ENCODE measurements at regions not wholly inside any gene's neighbourhood (a gene's known extent, or its start where the extent isn't known, plus 50 kb on each side); places are given as distances from the start of the nearest gene placed in this dataset.

GRCh38 chr2:18889565-18890332 lies 300.4 kb upstream of the NT5C1B start:
- TF ChIP-seq, protein P1, sequence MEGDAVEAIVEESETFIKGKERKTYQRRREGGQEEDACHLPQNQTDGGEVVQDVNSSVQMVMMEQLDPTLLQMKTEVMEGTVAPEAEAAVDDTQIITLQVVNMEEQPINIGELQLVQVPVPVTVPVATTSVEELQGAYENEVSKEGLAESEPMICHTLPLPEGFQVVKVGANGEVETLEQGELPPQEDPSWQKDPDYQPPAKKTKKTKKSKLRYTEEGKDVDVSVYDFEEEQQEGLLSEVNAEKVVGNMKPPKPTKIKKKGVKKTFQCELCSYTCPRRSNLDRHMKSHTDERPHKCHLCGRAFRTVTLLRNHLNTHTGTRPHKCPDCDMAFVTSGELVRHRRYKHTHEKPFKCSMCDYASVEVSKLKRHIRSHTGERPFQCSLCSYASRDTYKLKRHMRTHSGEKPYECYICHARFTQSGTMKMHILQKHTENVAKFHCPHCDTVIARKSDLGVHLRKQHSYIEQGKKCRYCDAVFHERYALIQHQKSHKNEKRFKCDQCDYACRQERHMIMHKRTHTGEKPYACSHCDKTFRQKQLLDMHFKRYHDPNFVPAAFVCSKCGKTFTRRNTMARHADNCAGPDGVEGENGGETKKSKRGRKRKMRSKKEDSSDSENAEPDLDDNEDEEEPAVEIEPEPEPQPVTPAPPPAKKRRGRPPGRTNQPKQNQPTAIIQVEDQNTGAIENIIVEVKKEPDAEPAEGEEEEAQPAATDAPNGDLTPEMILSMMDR (IDR thresholded peaks at IDR 0.05; ENCODE audit: insufficient read depth, missing control alignments) = no peak
- DNase-seq (ENCODE audit: insufficient read length, low spot score) (no peak), FAIRE-seq (no peak)

DNA sequence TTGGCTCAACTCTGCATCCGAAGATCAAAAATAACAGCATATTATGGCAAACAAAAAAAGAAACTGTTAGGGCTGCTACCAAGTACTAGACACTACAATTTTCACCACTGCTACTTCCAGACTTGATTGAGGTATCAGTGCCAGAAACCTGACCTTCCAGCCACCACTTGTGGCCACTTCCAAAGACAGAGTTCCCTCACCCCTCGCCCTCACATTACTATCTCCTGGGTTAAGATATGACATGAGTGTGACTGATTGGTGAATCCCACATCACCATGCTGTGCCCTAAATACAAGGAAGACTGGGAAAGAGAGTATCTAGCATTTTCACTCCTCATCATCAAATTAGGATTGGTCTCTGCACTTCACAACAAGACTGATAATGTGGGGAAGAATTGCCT lies 296.1 kb upstream of the NT5C1B start:
- TF ChIP-seq, protein P1 (IDR thresholded peaks at IDR 0.05; ENCODE audit: insufficient read depth, missing control alignments) = no peak
- no peak for FAIRE-seq
- no peak for DNase-seq (ENCODE audit: insufficient read length, low spot score)

- TF ChIP-seq, protein P1 (IDR thresholded peaks at IDR 0.05; ENCODE audit: insufficient read depth, missing control alignments) = peak; percentile 30
- DNase-seq (ENCODE audit: insufficient read length, low spot score) = no peak
- FAIRE-seq = no peak
These were observed 294.5 kb upstream of the NT5C1B start for GRCh38 chr2:18883616-18884456.

DNA sequence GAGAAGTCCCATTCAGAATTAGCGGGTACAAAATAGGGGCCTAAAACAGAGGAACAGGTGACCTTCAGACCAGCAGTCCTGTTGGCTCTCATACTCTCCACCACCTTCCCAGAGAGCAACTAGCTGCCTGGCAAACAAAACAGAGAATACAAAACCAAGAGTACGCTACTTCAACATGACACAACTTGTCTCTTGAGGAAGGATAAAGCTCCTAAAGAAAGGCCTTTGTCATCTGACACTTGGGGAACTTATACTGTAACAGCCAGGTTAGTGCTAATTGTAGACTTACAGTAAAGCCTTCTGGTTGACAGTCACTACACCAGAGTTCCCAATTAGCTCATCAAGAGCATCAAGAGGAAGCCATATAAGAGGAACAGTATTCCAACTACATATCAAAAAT lies 282.1 kb upstream of the NT5C1B start:
- TF ChIP-seq, protein P1 (IDR thresholded peaks at IDR 0.05; ENCODE audit: insufficient read depth, missing control alignments) = no peak
- no peak for DNase-seq (ENCODE audit: insufficient read length, low spot score)
- no peak for FAIRE-seq

GRCh38 chr2:18870307-18870706 lies 280.9 kb upstream of the NT5C1B start:
- DNase-seq (ENCODE audit: insufficient read length, low spot score) (no peak), FAIRE-seq (no peak)
- TF ChIP-seq, protein P1 (IDR thresholded peaks at IDR 0.05; ENCODE audit: insufficient read depth, missing control alignments) = no peak

- TF ChIP-seq, protein P1 (IDR thresholded peaks at IDR 0.05; ENCODE audit: insufficient read depth, missing control alignments) = no peak
- DNase-seq (ENCODE audit: insufficient read length, low spot score) (no peak), FAIRE-seq (no peak)
These were observed 272.6 kb upstream of the NT5C1B start for GRCh38 chr2:18861951-18862350.

DNA sequence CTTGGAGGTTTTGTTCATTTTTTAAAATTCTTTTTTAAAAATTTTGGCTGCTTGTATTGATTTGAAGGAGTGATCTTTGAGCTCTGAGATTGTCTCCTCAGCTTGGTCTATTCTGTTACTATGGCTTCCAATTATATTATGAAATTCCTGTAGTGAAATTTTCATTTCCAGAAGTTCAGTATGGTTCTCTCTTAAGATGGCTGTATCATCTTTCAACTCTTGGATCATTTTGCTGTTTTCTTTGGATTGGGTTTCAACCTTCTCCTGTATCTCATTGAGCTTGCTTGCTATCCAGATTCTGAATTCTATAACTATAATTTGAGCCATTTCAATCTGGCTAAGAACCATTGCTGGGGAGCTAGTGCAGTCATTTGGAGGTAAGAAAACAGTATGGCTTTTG lies 270.8 kb upstream of the NT5C1B start:
- TF ChIP-seq, protein P1 (IDR thresholded peaks at IDR 0.05; ENCODE audit: insufficient read depth, missing control alignments) = no peak
- no peak for FAIRE-seq
- no peak for DNase-seq (ENCODE audit: insufficient read length, low spot score)

Measured in D721Med (cell line).